ENCODE measurements at regions not wholly inside any gene's neighbourhood (a gene's known extent, or its start where the extent isn't known, plus 50 kb on each side); places are given as distances from the start of the nearest gene placed in this dataset.

DNA sequence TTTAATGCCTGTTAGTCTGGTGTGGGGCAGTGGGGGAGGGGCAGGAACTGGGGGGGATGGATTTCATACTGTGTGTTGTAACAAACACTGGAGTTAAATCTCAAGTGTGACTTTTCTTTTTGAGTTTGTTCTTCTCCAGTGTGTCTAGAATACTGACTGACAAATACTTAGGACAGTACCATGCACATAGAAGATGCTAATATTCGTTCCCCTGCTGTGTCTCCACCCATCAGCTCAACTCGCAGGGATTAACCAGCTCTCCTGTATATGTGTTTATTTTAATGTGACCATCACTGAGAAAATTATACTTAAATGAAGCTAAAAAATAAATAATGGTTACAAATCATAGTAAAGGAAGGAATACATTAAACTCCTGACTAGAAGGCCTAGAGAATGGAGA is 150.9 kb upstream of the E2F8 start:
- TF ChIP-seq, protein P1, sequence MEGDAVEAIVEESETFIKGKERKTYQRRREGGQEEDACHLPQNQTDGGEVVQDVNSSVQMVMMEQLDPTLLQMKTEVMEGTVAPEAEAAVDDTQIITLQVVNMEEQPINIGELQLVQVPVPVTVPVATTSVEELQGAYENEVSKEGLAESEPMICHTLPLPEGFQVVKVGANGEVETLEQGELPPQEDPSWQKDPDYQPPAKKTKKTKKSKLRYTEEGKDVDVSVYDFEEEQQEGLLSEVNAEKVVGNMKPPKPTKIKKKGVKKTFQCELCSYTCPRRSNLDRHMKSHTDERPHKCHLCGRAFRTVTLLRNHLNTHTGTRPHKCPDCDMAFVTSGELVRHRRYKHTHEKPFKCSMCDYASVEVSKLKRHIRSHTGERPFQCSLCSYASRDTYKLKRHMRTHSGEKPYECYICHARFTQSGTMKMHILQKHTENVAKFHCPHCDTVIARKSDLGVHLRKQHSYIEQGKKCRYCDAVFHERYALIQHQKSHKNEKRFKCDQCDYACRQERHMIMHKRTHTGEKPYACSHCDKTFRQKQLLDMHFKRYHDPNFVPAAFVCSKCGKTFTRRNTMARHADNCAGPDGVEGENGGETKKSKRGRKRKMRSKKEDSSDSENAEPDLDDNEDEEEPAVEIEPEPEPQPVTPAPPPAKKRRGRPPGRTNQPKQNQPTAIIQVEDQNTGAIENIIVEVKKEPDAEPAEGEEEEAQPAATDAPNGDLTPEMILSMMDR (IDR thresholded peaks at IDR 0.05): no peak
- TF ChIP-seq POLR2A (IDR thresholded peaks at IDR 0.05) (no peak), EP300 (IDR thresholded peaks at IDR 0.05) (no peak)

Measured in upper lobe of left lung (tissue), 4 donors.